T47D (cell line): ENCODE measurements at regions not wholly inside any gene's neighbourhood (a gene's known extent, or its start where the extent isn't known, plus 50 kb on each side); places are given as distances from the start of the nearest gene placed in this dataset.

Experiments used
- DNase-seq, 2 experiments: peaks; one replicate each; pipeline versions ENCODE4 v3.0.0 to v3.0.0-alpha.2; 2011 to 2012; ENCODE audit warnings: low read depth in 1 of 2, low spot score in 1 of 2
- JUND ChIP-seq: IDR thresholded peaks from 2 replicates; pipeline ENCODE4 v1.6.1; 2012; ENCODE audit warnings: low read depth
- in situ Hi-C: cut with HindIII; loops from 2 replicates; pipeline ENCODE4 v1.10.0; 2016; ENCODE audit warnings: low sequenced_read_pairs, low pct_unique_long_range_greater_than_20kb

DNA sequence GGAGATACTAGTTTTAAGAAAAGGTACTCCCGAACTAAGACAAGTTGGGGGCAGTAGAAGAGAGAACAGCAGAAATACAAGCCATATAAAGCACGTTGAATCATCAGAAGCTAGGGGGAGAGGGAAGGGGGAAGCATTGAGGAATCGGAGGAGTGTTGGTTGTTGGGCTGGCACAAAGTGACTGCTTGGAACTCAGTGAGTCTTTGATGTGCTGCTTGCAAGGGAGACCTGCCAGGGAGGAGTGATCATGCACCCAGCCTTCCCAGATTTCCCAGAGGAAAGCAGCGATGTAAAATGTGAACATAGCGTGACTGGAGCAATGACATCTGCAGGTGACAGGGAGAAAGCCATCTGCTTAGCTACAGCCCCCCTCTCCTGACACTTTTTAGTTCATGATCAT is 192.4 kb upstream of the IL12A start:
- in situ Hi-C loops: no loop called here
- TF ChIP-seq JUND: no peak
- DNase-seq: no peak

GRCh38 chr3:159796744-159797143 is 191.9 kb upstream of the IL12A start:
- in situ Hi-C loops: no loop called here
- DNase-seq: no peak
- TF ChIP-seq JUND: no peak

DNA sequence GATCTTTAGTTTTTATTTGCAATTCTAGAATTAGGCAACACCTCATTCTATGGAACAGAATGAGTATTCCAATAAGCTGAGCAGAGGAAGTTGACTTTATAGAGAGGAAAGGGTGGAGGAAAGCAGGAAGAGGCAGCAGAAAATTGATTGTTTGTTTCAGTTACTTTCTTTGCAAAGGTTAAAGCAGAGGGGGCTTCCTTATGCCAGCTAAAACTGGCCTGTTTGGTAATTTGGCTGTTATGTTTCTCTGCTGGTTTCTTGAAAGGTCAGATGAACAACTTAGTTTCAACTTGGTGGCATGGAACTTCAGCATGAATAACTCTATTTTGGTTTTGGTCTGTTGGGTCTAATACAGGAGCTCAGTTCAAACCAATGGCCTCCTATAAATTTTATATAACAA is 190.9 kb upstream of the IL12A start:
- in situ Hi-C loops: no loop called here
- DNase-seq: no peak
- no peak for TF ChIP-seq JUND

- 0 out of 2 replicates have a peak, but pooled peaks have one; percentile 25 for TF ChIP-seq JUND
- peak; percentile 39 to 76 for DNase-seq
- in situ Hi-C loops: no loop called here
Observed at GRCh38 chr3:159798951-159799350, 189.7 kb upstream of the IL12A start.

- in situ Hi-C loops: no loop called here
- no peak for TF ChIP-seq JUND
- DNase-seq: no peak
Observed at GRCh38 chr3:159800434-159801155, 188.0 kb upstream of the IL12A start.

- in situ Hi-C loops: no loop called here
- TF ChIP-seq JUND: no peak
- no peak for DNase-seq
Observed at GRCh38 chr3:159802864-159803263, 185.8 kb upstream of the IL12A start.

GRCh38 chr3:159803459-159803858 is 185.2 kb upstream of the IL12A start:
- no peak for DNase-seq
- TF ChIP-seq JUND: no peak
- in situ Hi-C loops: no loop called here

DNA sequence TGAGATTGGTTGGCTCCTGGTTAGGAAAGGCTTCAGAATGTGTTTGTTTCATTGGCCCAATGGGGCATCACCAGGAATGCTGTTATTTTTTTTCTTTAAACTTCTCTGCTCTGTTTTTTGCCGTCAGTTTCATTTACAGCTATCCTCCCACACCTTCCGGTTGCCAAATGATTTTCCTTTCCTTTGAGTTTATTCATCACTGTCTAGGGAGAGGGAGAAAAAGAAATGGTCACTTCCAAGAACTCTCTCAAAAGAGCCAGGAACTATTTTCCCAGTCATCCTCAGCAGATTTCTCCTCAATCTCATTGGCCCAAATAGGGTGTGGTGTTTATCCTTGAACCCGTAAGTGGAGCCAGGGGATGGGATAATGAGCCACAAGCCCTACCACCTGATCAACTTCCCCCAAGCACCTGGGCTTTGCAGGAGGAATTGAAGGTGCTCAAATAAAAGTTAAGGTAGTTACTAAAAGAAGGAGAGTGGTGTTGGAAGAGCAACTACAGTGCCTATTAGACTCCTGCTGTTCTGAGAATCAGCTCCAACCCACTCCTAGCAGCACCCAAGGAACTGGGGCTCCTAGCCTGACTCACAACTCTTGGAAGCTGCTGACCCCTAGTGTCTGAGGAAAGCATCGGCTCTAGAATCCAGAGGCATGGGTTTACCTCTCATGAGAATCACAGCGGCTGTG is 183.8 kb upstream of the IL12A start:
- peak; percentile 62 to 95 for DNase-seq
- in situ Hi-C loops: no loop called here
- TF ChIP-seq JUND: no peak

- no peak for TF ChIP-seq JUND
- no peak for DNase-seq
- in situ Hi-C loops: no loop called here
Observed at GRCh38 chr3:159805411-159805772, 183.2 kb upstream of the IL12A start.

DNA sequence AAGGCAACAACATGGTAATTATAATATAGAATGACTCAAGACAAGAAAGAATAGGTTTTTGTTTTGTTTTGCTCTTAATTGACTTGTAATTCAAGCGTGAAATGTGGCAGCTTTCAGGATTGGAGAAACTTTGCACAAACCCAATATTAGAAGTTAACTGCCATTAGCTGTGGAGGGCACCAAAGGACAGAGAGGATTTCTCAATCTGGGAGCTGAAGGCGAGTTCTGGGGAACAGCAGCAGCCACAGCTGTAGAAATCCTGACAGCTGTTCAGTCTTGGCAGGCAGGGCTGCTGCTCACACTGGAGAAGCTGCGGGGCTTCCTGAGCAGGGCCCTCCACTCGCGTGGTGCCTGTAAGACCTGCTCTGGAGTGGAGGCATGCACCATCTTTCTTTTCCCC is 182.2 kb upstream of the IL12A start:
- no peak for TF ChIP-seq JUND
- in situ Hi-C loops: no loop called here
- no peak for DNase-seq

DNA sequence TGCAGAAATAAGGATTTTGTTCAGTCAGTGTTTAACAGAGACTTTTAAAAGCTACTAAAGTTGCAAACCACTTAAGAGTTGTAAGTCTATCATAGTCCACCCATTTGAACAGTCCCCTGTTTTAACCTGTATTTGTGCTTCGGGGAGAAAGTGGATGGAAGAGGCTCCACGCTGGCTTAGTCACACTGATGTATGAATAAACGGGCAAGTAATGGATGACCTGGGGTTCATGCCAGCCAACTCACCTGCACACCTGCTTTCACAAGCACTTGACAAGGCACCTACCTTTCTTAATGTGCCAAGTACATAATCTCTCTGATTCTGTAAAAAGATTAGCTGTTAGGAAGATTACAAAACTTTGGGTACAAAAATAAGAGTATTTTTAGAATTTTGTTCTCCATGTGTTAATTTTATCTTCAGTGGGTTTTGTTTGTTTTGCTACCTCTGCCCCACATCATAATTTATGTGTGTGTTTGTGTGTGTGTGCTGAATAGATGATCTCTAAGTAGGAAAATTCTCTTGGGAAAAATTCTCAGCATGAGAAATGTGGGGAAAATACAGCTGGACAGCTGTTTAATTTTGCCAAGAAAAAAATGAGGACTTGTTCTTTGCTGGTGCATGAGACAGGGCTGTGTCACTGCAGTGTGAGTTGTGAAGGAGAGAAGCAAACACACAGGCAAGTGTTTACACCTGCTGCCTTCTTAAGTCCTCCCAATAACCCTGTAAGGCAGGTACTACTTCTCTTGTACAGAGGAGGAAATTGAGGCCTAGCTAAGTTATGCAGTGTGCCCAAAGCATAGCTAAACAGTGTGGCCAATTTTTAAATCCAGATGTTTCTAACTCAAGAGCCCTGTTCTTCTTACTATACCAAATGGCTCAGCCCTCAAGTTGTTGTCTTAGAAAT is 181.2 kb upstream of the IL12A start:
- in situ Hi-C loops: no loop called here
- peak in 1 of 2 experiments; percentile 48 for DNase-seq
- TF ChIP-seq JUND: no peak

- in situ Hi-C loops: no loop called here
- peak; percentile 59 to 94 for DNase-seq
- peak; percentile 50; the same call in 1 of the 2 replicates for TF ChIP-seq JUND
Observed at GRCh38 chr3:159813822-159814531, 174.7 kb upstream of the IL12A start.
